H1 (cell line): ENCODE measurements at regions not wholly inside any gene's neighbourhood (a gene's known extent, or its start where the extent isn't known, plus 50 kb on each side); places are given as distances from the start of the nearest gene placed in this dataset.

Source experiments
- BACH1 ChIP-seq: IDR thresholded peaks from 2 replicates; pipeline ENCODE4 v1.6.1; 2012; ENCODE audit warnings: low read length, improper control_type of control experiment
- FOSL1 ChIP-seq: IDR thresholded peaks from 2 replicates; pipeline ENCODE4 v1.6.1; 2011; ENCODE audit warnings: mild to moderate bottlenecking, low read depth, low read length, moderate library complexity; ENCODE audit not compliant: insufficient read depth
- GABPA ChIP-seq: IDR thresholded peaks from 2 replicates; pipeline ENCODE4 v1.6.1; 2011; ENCODE audit warnings: mild to moderate bottlenecking, low read length, moderate library complexity, borderline replicate concordance; ENCODE audit not compliant: insufficient read depth
- HDAC6 ChIP-seq: IDR thresholded peaks from one replicate; pipeline ENCODE4 v1.7.1; 2012; ENCODE audit warnings: low read depth, mild to moderate bottlenecking, inconsistent platforms, low read length, moderate library complexity
- RBBP5 ChIP-seq: IDR thresholded peaks from 2 replicates; pipeline ENCODE4 v1.7.1; 2012; ENCODE audit warnings: low read depth, mild to moderate bottlenecking, inconsistent platforms, low read length, moderate library complexity, borderline replicate concordance
- RFX5 ChIP-seq: IDR thresholded peaks from 2 replicates; pipeline ENCODE4 v1.6.1; 2011; ENCODE audit warnings: low read depth, low read length, improper control_type of control experiment, borderline replicate concordance
- SP2 ChIP-seq: IDR thresholded peaks from 2 replicates; pipeline ENCODE4 v1.6.1; 2012; ENCODE audit warnings: mild to moderate bottlenecking, low read length, inconsistent platforms

DNA sequence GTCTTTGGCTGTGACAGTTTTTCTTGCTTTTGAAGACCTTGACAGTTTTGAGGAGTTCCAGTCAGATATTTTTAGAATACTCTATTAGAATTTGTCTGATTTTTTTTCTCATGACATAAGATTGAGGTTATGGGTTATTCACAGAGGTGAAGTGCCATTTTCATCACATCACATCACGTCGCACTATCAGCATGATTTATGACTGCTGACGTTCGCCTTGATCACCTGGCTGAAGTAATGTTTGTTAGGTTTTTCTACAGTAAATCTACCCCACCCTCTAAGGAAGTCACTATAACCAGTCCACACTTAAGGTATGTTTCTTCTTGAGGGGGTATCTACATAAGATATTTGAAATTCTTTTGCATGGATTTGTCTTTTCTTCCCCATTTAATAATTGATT lies 169.7 kb downstream of the NDFIP2 start (continued):
- no peak for TF ChIP-seq HDAC6
- TF ChIP-seq GABPA = no peak
- TF ChIP-seq BACH1 = no peak
- TF ChIP-seq RFX5 = no peak
- no peak for TF ChIP-seq FOSL1
- TF ChIP-seq RBBP5 = no peak
- no peak for TF ChIP-seq SP2
- TF ChIP-seq, all 59 proteins: peak for 0
